HEK293 (cell line): ENCODE measurements at regions not wholly inside any gene's neighbourhood (a gene's known extent, or its start where the extent isn't known, plus 50 kb on each side); places are given as distances from the start of the nearest gene placed in this dataset.
"Not testable (repeated sequence)": the region's sequence is repeated elsewhere in the genome, so short reads cannot be mapped to it uniquely, and the experiment has no call there.

ENCODE experiments used
- CTCF ChIA-PET: fragments of 350-600 bp; formaldehyde crosslinking; extraction: SDS; loops from one replicate; lab custom pipeline; 2021; ENCODE audit warnings: antibody characterized with exemption; lab: Yijun Ruan, JAX
- POLR2A ChIA-PET: fragments of 300-600 bp; formaldehyde crosslinking; extraction: SDS; loops from one replicate; lab custom pipeline; 2020; ENCODE audit warnings: antibody characterized with exemption, inconsistent platforms; lab: Yijun Ruan, JAX
- H3K27ac ChIP-seq: fragments of 200-500 bp; sonication (Bioruptor generic); 2 replicates; pipeline ENCODE4 v1.5.1; 2014; ENCODE audit warnings: low read depth, low read length, control low read depth, inconsistent platforms; ENCODE audit errors: extremely low read depth
- H3K36me3 ChIP-seq, 2 experiments: fragments of 200-500 bp in 1 of 2; sonication (Bioruptor generic) in 1 of 2; 1 replicate in 1 of 2; 2 replicates in 1 of 2; pipeline ENCODE4 v1.5.1; 2014 to 2017; ENCODE audit warnings: inconsistent platforms in 2 of 2, low read length in 2 of 2; ENCODE audit not compliant: control insufficient read depth in 2 of 2, insufficient read depth in 1 of 2
- H3K4me1 ChIP-seq: fragments of 200-500 bp; sonication (Bioruptor generic); 2 replicates; pipeline ENCODE4 v1.5.1; 2014; ENCODE audit warnings: mild to moderate bottlenecking, low read length, inconsistent platforms; ENCODE audit not compliant: control insufficient read depth, insufficient read depth
- H3K4me3 ChIP-seq: 2 replicates; pipeline ENCODE4 v1.5.1; 2011; ENCODE audit warnings: low read depth, mild to moderate bottlenecking, control low read depth, low read length, moderate library complexity
- H3K9me3 ChIP-seq: fragments of 200-500 bp; sonication (Bioruptor generic); 2 replicates; pipeline ENCODE4 v1.5.1; 2014; ENCODE audit warnings: low read depth, low read length, inconsistent platforms; ENCODE audit not compliant: control insufficient read depth, insufficient read depth
- IKZF3 ChIP-seq: fragments of 450-650 bp; IDR thresholded peaks from 2 replicates; pipeline ENCODE4 v1.5.0; 2018; ENCODE audit warnings: missing biosample characterization, mild to moderate bottlenecking, missing genetic modification characterization, moderate library complexity
- PRDM1 ChIP-seq: fragments of 450-650 bp; formaldehyde crosslinking; IDR thresholded peaks from 2 replicates; pipeline ENCODE4; 2016; ENCODE audit warnings: missing biosample characterization, missing genetic modification characterization
- SALL2 ChIP-seq: fragments of 450-650 bp; formaldehyde crosslinking; IDR thresholded peaks from 2 replicates; pipeline ENCODE4 v1.5.0; 2017; ENCODE audit warnings: missing biosample characterization, mild to moderate bottlenecking, missing genetic modification characterization, borderline replicate concordance
- TRIM28 ChIP-seq: IDR thresholded peaks from 2 replicates; pipeline ENCODE4 v1.6.1; 2011; ENCODE audit warnings: low read length, control low read depth, borderline replicate concordance
- ZBTB17 ChIP-seq: fragments of 450-650 bp; formaldehyde crosslinking; IDR thresholded peaks from 2 replicates; pipeline ENCODE4 v1.5.1; 2016; ENCODE audit warnings: missing biosample characterization, missing genetic modification characterization
- ZNF202 ChIP-seq: fragments of 450-650 bp; formaldehyde crosslinking; IDR thresholded peaks from 2 replicates; pipeline ENCODE4 v1.5.1; 2016; ENCODE audit warnings: missing biosample characterization, missing genetic modification characterization, borderline replicate concordance
- ZNF211 ChIP-seq: fragments of 450-650 bp; formaldehyde crosslinking; IDR thresholded peaks from 2 replicates; pipeline ENCODE4 v1.5.1; 2016; ENCODE audit warnings: low read depth, missing biosample characterization, missing genetic modification characterization
- ZNF214 ChIP-seq: fragments of 450-650 bp; formaldehyde crosslinking; IDR thresholded peaks from 2 replicates; pipeline ENCODE4 v1.5.1; 2017; ENCODE audit warnings: missing biosample characterization, mild to moderate bottlenecking, missing genetic modification characterization, borderline replicate concordance
- ZNF274 ChIP-seq, 2 experiments: fragments of 200-500 bp in 1 of 2; fragments of 450-650 bp in 1 of 2; sonication (Bioruptor generic) in 1 of 2; formaldehyde crosslinking in 1 of 2; IDR thresholded peaks; 2 replicates each; pipeline versions ENCODE4 v1.5.1 to v1.6.1; 2014 to 2016; ENCODE audit warnings: borderline replicate concordance in 1 of 2, inconsistent platforms in 1 of 2, low read length in 1 of 2, missing biosample characterization in 1 of 2, missing genetic modification characterization in 1 of 2
- ZNF311 ChIP-seq: fragments of 450-650 bp; formaldehyde crosslinking; IDR thresholded peaks from 2 replicates; pipeline ENCODE4 v1.5.1; 2017; ENCODE audit warnings: missing biosample characterization, missing genetic modification characterization, borderline replicate concordance
- ZNF324 ChIP-seq: fragments of 450-650 bp; formaldehyde crosslinking; IDR thresholded peaks from 2 replicates; pipeline ENCODE4 v1.5.1; 2016; ENCODE audit warnings: missing biosample characterization, missing genetic modification characterization
- ZNF354C ChIP-seq: fragments of 450-650 bp; formaldehyde crosslinking; IDR thresholded peaks from 2 replicates; pipeline ENCODE4 v1.5.1; 2016; ENCODE audit warnings: missing biosample characterization, missing genetic modification characterization, low read depth, borderline replicate concordance
- ZNF426 ChIP-seq: fragments of 450-650 bp; formaldehyde crosslinking; IDR thresholded peaks from 2 replicates; pipeline ENCODE4 v1.5.1; 2017; ENCODE audit warnings: missing biosample characterization, missing genetic modification characterization, mild to moderate bottlenecking, inconsistent platforms, moderate library complexity
- ZNF510 ChIP-seq: fragments of 450-650 bp; formaldehyde crosslinking; IDR thresholded peaks from 2 replicates; pipeline ENCODE4 v1.5.1; 2018; ENCODE audit warnings: mild to moderate bottlenecking, missing genetic modification characterization, missing biosample characterization; ENCODE audit not compliant: insufficient replicate concordance
- ZNF521 ChIP-seq: fragments of 450-650 bp; formaldehyde crosslinking; IDR thresholded peaks from 2 replicates; pipeline ENCODE4 v1.5.1; 2017; ENCODE audit warnings: missing biosample characterization, mild to moderate bottlenecking, missing genetic modification characterization
- ZNF549 ChIP-seq: fragments of 450-650 bp; IDR thresholded peaks from 2 replicates; pipeline ENCODE4 v1.5.1; 2018; ENCODE audit warnings: missing biosample characterization, missing genetic modification characterization, mild to moderate bottlenecking, inconsistent platforms, moderate library complexity
- ZNF610 ChIP-seq: fragments of 450-650 bp; formaldehyde crosslinking; IDR thresholded peaks from 2 replicates; pipeline ENCODE4 v1.5.1; 2016; ENCODE audit warnings: missing biosample characterization, missing genetic modification characterization, borderline replicate concordance
- TF ChIP-seq, protein P1 (sequence below): fragments of 450-650 bp; formaldehyde crosslinking; IDR thresholded peaks from 2 replicates; pipeline ENCODE4 v1.5.1; 2016; ENCODE audit warnings: missing biosample characterization, missing genetic modification characterization
- TF ChIP-seq, protein P2 (sequence below): sonication (generic); formaldehyde crosslinking; IDR thresholded peaks from 2 replicates; pipeline ENCODE4 v1.8.1; 2022; ENCODE audit warnings: mild to moderate bottlenecking, moderate library complexity, missing genetic modification reagents
- TF ChIP-seq, protein P3 (sequence below): fragments of 450-650 bp; formaldehyde crosslinking; IDR thresholded peaks from 2 replicates; pipeline ENCODE4 v1.5.1; 2016; ENCODE audit warnings: missing biosample characterization, missing genetic modification characterization, borderline replicate concordance
- TF ChIP-seq, protein P4 (sequence below): fragments of 450-650 bp; formaldehyde crosslinking; IDR thresholded peaks from 2 replicates; pipeline ENCODE4 v1.5.1; 2016; ENCODE audit warnings: missing biosample characterization, missing genetic modification characterization
- TF ChIP-seq, protein P5 (sequence below): fragments of 450-650 bp; formaldehyde crosslinking; IDR thresholded peaks from 2 replicates; pipeline ENCODE4 v1.5.1; 2016; ENCODE audit warnings: missing biosample characterization, missing genetic modification characterization, low read depth

DNA sequence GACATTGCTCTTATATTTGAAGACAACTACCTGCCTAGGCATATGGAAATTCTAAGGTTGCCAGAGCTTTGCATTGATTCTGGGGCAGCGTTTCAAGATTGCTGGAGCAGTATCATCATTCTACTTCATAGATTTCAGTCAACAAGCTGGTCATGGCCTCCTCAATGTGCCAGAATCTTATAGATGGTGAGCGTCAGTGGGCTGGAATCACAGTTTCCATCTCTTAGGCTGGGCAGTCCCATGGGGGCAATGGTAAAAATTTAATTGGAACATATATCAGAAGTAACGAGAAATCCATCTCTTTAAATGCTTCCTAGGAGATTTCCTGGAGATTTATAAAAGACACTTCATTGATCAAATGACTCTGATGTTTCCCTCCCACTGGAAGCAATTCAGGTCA lies 258.3 kb downstream of the SV2B start:
- POLR2A ChIA-PET = no interaction called here

DNA sequence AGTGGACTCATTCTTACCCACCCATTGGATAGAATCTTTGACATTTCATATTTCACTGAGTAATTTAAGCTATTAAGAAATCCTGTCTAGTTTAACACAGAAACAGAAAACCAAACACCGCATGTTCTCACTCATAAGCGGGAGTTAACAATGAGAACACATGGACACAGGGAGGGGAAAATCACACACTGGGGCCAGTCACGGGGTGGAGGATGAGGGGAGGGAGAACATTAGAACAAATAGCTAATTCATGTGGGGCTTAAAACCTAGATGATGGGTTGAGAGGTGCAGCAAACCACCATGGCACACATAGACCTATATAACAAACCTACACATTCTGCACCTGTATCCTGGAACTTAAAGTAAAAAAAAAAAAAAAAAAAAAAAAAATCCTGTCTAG lies 261.6 kb downstream of the SV2B start:
- H3K4me3 ChIP-seq, H3K9me3 ChIP-seq, H3K4me1 ChIP-seq, POLR2A ChIA-PET, H3K36me3 ChIP-seq, H3K27ac ChIP-seq: not testable (repeated sequence)
- CTCF ChIA-PET = interaction anchor here (0.6 kb wide), 2 partner anchors 64 to 488 kb away, joined by 4 to 11 read pairs; no protein-coding TSS in a partner anchor

More for the DNA sequence above, 258.3 kb downstream of the SV2B start:
- CTCF ChIA-PET = no interaction called here
- Histone ChIP-seq H3K4me1 (no peaks in the 10 kb centered on the region), H3K27ac (no peak overlapping the region), H3K36me3 (no peaks in the 10 kb centered on the region), H3K9me3 (no peaks in the 10 kb centered on the region; the same call in 1 of the 2 replicates), H3K4me3 (no peak overlapping the region)
- TF ChIP-seq ZNF521 (tag by site-specific recombination) = no peak
- TF ChIP-seq IKZF3 (tag by site-specific recombination) = no peak
- TF ChIP-seq ZNF426 (tag by site-specific recombination) = no peak
- TF ChIP-seq, protein P1, sequence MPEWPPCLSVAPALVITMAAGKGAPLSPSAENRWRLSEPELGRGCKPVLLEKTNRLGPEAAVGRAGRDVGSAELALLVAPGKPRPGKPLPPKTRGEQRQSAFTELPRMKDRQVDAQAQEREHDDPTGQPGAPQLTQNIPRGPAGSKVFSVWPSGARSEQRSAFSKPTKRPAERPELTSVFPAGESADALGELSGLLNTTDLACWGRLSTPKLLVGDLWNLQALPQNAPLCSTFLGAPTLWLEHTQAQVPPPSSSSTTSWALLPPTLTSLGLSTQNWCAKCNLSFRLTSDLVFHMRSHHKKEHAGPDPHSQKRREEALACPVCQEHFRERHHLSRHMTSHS = no peak
- TF ChIP-seq ZNF549 (tag by site-specific recombination) = no peak
- TF ChIP-seq ZNF324 (tag by site-specific recombination) = no peak
- no peak for TF ChIP-seq ZNF211 (tag by site-specific recombination)
- TF ChIP-seq ZNF202 (tag by site-specific recombination) = no peak
- no peak for TF ChIP-seq ZNF610
- no peak for TF ChIP-seq ZNF311 (tag by site-specific recombination)
- no peak for TF ChIP-seq SALL2
- no peak for TF ChIP-seq ZNF510
- TF ChIP-seq TRIM28 = no peak
- TF ChIP-seq PRDM1 (tag by site-specific recombination) = no peak

DNA sequence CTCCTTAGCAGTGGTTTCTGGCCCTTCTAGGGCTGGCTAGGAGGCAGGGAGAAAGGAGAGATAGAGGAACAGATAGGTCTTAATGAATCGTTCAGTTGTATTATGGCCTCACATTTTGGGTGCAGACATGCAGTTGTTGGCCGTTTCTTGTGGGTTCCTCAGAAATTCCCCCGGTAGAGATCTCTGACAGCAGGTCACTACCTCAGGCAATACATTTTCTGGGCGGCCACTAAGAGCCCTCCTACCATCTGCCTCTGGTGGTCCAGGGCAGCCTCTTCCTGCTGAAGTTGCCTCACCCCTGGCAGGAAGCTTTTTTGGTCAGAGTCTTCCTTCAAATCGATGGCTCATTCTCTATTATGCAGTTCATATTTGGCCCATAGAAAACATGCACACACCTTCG lies 266.1 kb downstream of the SV2B start:
- Histone ChIP-seq H3K36me3 (no peaks in the 10 kb centered on the region), H3K9me3 (no peaks in the 10 kb centered on the region; the same call in 1 of the 2 replicates), H3K27ac (no peak overlapping the region), H3K4me1 (no peaks in the 10 kb centered on the region), H3K4me3 (no peak overlapping the region)
- POLR2A ChIA-PET = no interaction called here
- CTCF ChIA-PET = no interaction called here
- TF ChIP-seq, protein P2, sequence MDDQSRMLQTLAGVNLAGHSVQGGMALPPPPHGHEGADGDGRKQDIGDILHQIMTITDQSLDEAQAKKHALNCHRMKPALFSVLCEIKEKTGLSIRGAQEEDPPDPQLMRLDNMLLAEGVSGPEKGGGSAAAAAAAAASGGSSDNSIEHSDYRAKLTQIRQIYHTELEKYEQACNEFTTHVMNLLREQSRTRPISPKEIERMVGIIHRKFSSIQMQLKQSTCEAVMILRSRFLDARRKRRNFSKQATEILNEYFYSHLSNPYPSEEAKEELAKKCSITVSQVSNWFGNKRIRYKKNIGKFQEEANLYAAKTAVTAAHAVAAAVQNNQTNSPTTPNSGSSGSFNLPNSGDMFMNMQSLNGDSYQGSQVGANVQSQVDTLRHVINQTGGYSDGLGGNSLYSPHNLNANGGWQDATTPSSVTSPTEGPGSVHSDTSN (CRISPR knock-in tag) = no peak

DNA sequence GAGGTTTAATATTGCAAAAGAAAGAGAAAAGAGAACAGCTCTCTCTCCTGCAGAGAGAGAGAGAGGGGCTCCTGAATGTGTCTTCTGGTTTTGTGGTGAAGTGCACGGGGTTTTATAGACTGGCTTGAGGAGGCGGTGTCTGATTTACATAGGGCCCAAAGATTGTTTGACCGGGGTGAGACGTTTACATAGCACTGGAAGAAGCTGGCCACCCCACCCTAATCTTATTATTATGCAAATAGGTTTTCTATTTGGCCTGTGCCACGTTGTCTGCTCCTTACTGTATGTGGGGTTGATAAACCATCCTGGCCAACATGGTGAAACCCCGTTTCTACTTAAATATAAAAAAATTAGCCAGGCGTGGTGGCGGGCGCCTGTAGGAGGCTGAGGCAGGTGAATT lies 268.6 kb downstream of the SV2B start:
- no peak overlapping the region for H3K27ac ChIP-seq
- no peaks in the 10 kb centered on the region for H3K9me3 ChIP-seq
- no peak overlapping the region for H3K4me3 ChIP-seq
- ChIA-PET CTCF (interaction anchor here (0.7 kb wide), 1 partner anchor 23 kb away, joined by 3 read pairs; no protein-coding TSS in a partner anchor), POLR2A (no interaction called here)
- no peaks in the 10 kb centered on the region for H3K4me1 ChIP-seq
- no peaks in the 10 kb centered on the region for H3K36me3 ChIP-seq
- TF ChIP-seq ZNF354C (tag by site-specific recombination) (no peak), IKZF3 (tag by site-specific recombination) (no peak), ZBTB17 (tag by site-specific recombination) (no peak), ZNF214 (tag by site-specific recombination) (no peak), ZNF274 (IDR thresholded peaks at IDR 0.05; ENCODE audit: low read length) (no peak), ZNF274 (tag by site-specific recombination; IDR thresholded peaks at IDR 0.05; ENCODE audit: borderline replicate concordance) (no peak)
- TF ChIP-seq, protein P3, sequence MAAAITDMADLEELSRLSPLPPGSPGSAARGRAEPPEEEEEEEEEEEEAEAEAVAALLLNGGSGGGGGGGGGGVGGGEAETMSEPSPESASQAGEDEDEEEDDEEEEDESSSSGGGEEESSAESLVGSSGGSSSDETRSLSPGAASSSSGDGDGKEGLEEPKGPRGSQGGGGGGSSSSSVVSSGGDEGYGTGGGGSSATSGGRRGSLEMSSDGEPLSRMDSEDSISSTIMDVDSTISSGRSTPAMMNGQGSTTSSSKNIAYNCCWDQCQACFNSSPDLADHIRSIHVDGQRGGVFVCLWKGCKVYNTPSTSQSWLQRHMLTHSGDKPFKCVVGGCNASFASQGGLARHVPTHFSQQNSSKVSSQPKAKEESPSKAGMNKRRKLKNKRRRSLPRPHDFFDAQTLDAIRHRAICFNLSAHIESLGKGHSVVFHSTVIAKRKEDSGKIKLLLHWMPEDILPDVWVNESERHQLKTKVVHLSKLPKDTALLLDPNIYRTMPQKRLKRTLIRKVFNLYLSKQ (tag by site-specific recombination) = no peak
- TF ChIP-seq, protein P4, sequence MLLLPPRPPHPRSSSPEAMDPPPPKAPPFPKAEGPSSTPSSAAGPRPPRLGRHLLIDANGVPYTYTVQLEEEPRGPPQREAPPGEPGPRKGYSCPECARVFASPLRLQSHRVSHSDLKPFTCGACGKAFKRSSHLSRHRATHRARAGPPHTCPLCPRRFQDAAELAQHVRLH (tag by site-specific recombination) = no peak
- TF ChIP-seq, protein P5, sequence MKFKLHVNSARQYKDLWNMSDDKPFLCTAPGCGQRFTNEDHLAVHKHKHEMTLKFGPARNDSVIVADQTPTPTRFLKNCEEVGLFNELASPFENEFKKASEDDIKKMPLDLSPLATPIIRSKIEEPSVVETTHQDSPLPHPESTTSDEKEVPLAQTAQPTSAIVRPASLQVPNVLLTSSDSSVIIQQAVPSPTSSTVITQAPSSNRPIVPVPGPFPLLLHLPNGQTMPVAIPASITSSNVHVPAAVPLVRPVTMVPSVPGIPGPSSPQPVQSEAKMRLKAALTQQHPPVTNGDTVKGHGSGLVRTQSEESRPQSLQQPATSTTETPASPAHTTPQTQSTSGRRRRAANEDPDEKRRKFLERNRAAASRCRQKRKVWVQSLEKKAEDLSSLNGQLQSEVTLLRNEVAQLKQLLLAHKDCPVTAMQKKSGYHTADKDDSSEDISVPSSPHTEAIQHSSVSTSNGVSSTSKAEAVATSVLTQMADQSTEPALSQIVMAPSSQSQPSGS (tag by site-specific recombination) = no peak
